GM12878 (cell line): ENCODE measurements at regions not wholly inside any gene's neighbourhood (a gene's known extent, or its start where the extent isn't known, plus 50 kb on each side); places are given as distances from the start of the nearest gene placed in this dataset.

Source experiments
- BRCA1 ChIP-seq: IDR thresholded peaks from 2 replicates; pipeline ENCODE4 v1.6.1; 2011; ENCODE audit warnings: low read depth, low read length, improper control_type of control experiment
- CTCF ChIP-seq, 3 experiments: IDR thresholded peaks in 2 of 3; conservative IDR thresholded peaks in 1 of 3; 2 replicates each; pipeline ENCODE4 v1.5.1; 2011; ENCODE audit warnings: low read depth in 3 of 3, low read length in 3 of 3, mild to moderate bottlenecking in 3 of 3, control low read depth in 2 of 3, moderate library complexity in 2 of 3, inconsistent platforms in 1 of 3, mixed read lengths in 1 of 3; ENCODE audit not compliant: control insufficient read depth in 2 of 3, insufficient read depth in 1 of 3; ENCODE audit errors: extremely low read depth in 1 of 3
- EP300 ChIP-seq, 2 experiments: fragments of 150-350 bp in 1 of 2; IDR thresholded peaks; 2 replicates each; pipeline ENCODE4 v1.6.1; 2011 to 2012; ENCODE audit warnings: low read depth in 2 of 2, low read length in 2 of 2, borderline replicate concordance in 1 of 2, improper control_type of control experiment in 1 of 2, inconsistent platforms in 1 of 2; ENCODE audit not compliant: control insufficient read depth in 1 of 2
- EZH2 ChIP-seq: IDR thresholded peaks from 2 replicates; pipeline ENCODE4 v1.6.1; 2012; ENCODE audit warnings: low read depth, mild to moderate bottlenecking, control low read depth, inconsistent platforms, low read length, borderline replicate concordance; ENCODE audit not compliant: control insufficient read depth
- FOXM1 ChIP-seq: IDR thresholded peaks from 2 replicates; pipeline ENCODE4 v1.6.1; 2012; ENCODE audit warnings: low read depth, mild to moderate bottlenecking, inconsistent platforms, low read length, moderate library complexity
- HDAC6 ChIP-seq: fragments of 200-600 bp; sonication (generic); IDR thresholded peaks from one replicate; pipeline ENCODE4 v1.8.0; 2017; ENCODE audit warnings: antibody characterized with exemption; ENCODE audit not compliant: unreplicated experiment
- IKZF2 ChIP-seq, 2 experiments: fragments of 450-650 bp; IDR thresholded peaks; 2 replicates each; pipeline ENCODE4 v1.6.1; 2017; ENCODE audit warnings: mild to moderate bottlenecking in 2 of 2, moderate library complexity in 2 of 2
- PKNOX1 ChIP-seq: fragments of 450-650 bp; IDR thresholded peaks from 2 replicates; pipeline ENCODE4 v1.6.1; 2016; ENCODE audit warnings: mild to moderate bottlenecking
- POLR2A ChIP-seq: IDR thresholded peaks from 2 replicates; pipeline ENCODE4 v1.6.1; 2011; ENCODE audit warnings: low read depth, mild to moderate bottlenecking, low read length
- SIX5 ChIP-seq: IDR thresholded peaks from 2 replicates; pipeline ENCODE4 v1.6.1; 2011; ENCODE audit warnings: mild to moderate bottlenecking, low read depth, low read length, moderate library complexity; ENCODE audit not compliant: severe bottlenecking
- SRF ChIP-seq, 2 experiments: IDR thresholded peaks; 2 replicates each; pipeline ENCODE4 v1.6.1; 2011; ENCODE audit warnings: low read depth in 2 of 2, low read length in 2 of 2, mild to moderate bottlenecking in 1 of 2, moderate library complexity in 1 of 2
- USF1 ChIP-seq: IDR thresholded peaks from 2 replicates; pipeline ENCODE4 v1.6.1; 2011; ENCODE audit warnings: borderline replicate concordance, low read depth, mild to moderate bottlenecking, moderate library complexity, mixed read lengths, low read length; ENCODE audit not compliant: insufficient read depth; ENCODE audit errors: extremely low read length
- ZNF384 ChIP-seq: IDR thresholded peaks from 2 replicates; pipeline ENCODE4 v1.6.1; 2012; ENCODE audit warnings: low read depth, mild to moderate bottlenecking, low read length, improper control_type of control experiment, borderline replicate concordance
- ZNF687 ChIP-seq: fragments of 450-650 bp; IDR thresholded peaks from 2 replicates; pipeline ENCODE4 v1.6.1; 2017; ENCODE audit warnings: mild to moderate bottlenecking, moderate library complexity

- no peak for TF ChIP-seq CTCF (IDR thresholded peaks at IDR 0.05 in 2 of 3, conservative IDR thresholded peaks at IDR 0.05 in 1 of 3; ENCODE audit: control insufficient read depth in 2 of 3, extremely low read depth in 1 of 3, insufficient read depth in 1 of 3, low read depth in 3 of 3, low read length in 3 of 3)
- no peak for TF ChIP-seq BRCA1
- no peak for TF ChIP-seq POLR2A
- no peak for TF ChIP-seq EZH2
- TF ChIP-seq ZNF687, result no peak
- no peak for TF ChIP-seq IKZF2 (IDR thresholded peaks at IDR 0.05)
- no peak for TF ChIP-seq PKNOX1
- TF ChIP-seq HDAC6, result no peak
- TF ChIP-seq ZNF384, result no peak
- TF ChIP-seq EP300 (IDR thresholded peaks at IDR 0.05; ENCODE audit: borderline replicate concordance in 1 of 2, control insufficient read depth in 1 of 2, low read depth in 2 of 2, low read length in 2 of 2), result no peak
- no peak for TF ChIP-seq SRF (IDR thresholded peaks at IDR 0.05; ENCODE audit: low read depth in 2 of 2, low read length in 2 of 2)
- no peak for TF ChIP-seq SIX5
- TF ChIP-seq USF1, result no peak
- TF ChIP-seq FOXM1, result no peak
Observed at GRCh38 chr7:131096267-131096927, 231.3 kb upstream of the MKLN1 start.
